CD14-positive monocyte (primary cell): ENCODE measurements at regions not wholly inside any gene's neighbourhood (a gene's known extent, or its start where the extent isn't known, plus 50 kb on each side); places are given as distances from the start of the nearest gene placed in this dataset.

Experiments used
- DNase-seq, 3 donors: peaks; one replicate each; pipeline ENCODE4 v3.0.0-alpha.2; 2011 to 2022
- H2AFZ ChIP-seq: 2 replicates; pipeline ENCODE4 v1.6.0; 2012; ENCODE audit warnings: mild to moderate bottlenecking, low read depth, low read length, inconsistent platforms; ENCODE audit not compliant: insufficient read depth, poor library complexity, severe bottlenecking
- H3K27ac ChIP-seq, 2 donors: 1 replicate in 1 of 2; 2 replicates in 1 of 2; pipeline ENCODE4 v1.5.1; 2012 to 2013; ENCODE audit warnings: low read length in 2 of 2, control low read depth in 1 of 2, inconsistent platforms in 1 of 2, low read depth in 1 of 2, mild to moderate bottlenecking in 1 of 2
- H3K27me3 ChIP-seq, 2 donors: one replicate each; pipeline versions ENCODE4 v1.6.0 to v1.6.1; 2011 to 2013; ENCODE audit warnings: low read length in 2 of 2; ENCODE audit not compliant: control insufficient read depth in 2 of 2, insufficient read depth in 2 of 2
- H3K36me3 ChIP-seq, 2 donors: replicated peaks in 1 of 2; 1 replicate in 1 of 2; 2 replicates in 1 of 2; pipeline versions ENCODE4 v1.5.1 to v1.6.1; 2012 to 2013; ENCODE audit warnings: low read length in 2 of 2, control low read depth in 1 of 2, inconsistent platforms in 1 of 2, mild to moderate bottlenecking in 1 of 2; ENCODE audit not compliant: insufficient read depth in 2 of 2, control insufficient read depth in 1 of 2
- H3K4me1 ChIP-seq, 2 donors: 1 replicate in 1 of 2; 2 replicates in 1 of 2; pipeline versions ENCODE4 v1.5.1 to v1.6.1; 2012 to 2013; ENCODE audit warnings: low read length in 2 of 2, control low read depth in 1 of 2, inconsistent platforms in 1 of 2, mild to moderate bottlenecking in 1 of 2, moderate library complexity in 1 of 2; ENCODE audit not compliant: insufficient read depth in 2 of 2, control insufficient read depth in 1 of 2
- H3K4me2 ChIP-seq: replicated peaks from 2 replicates; pipeline ENCODE3; 2012; ENCODE audit warnings: low read length, moderate library complexity, mild to moderate bottlenecking; ENCODE audit not compliant: poor library complexity, severe bottlenecking; ENCODE audit errors: extremely low read depth
- H3K4me3 ChIP-seq, 3 experiments: fragments of 200-600 bp in 1 of 3; sonication (generic) in 1 of 3; replicated peaks in 1 of 3; 1 replicate in 2 of 3; 2 replicates in 1 of 3; pipeline ENCODE4 v1.5.1; 2011 to 2013; ENCODE audit warnings: low read length in 3 of 3, mild to moderate bottlenecking in 3 of 3, control low read depth in 2 of 3, low read depth in 2 of 3, inconsistent platforms in 1 of 3, moderate library complexity in 1 of 3
- H3K79me2 ChIP-seq: 2 replicates; pipeline ENCODE4 v1.6.0; 2012; ENCODE audit warnings: mild to moderate bottlenecking, control low read depth, inconsistent platforms, low read length, moderate library complexity; ENCODE audit not compliant: insufficient read depth
- H3K9ac ChIP-seq: 2 replicates; pipeline ENCODE4 v1.6.0; 2017; ENCODE audit warnings: low read length, mild to moderate bottlenecking; ENCODE audit not compliant: insufficient read depth, poor library complexity, severe bottlenecking
- H3K9me3 ChIP-seq, 2 donors: replicated peaks in 1 of 2; 1 replicate in 1 of 2; 2 replicates in 1 of 2; pipeline versions ENCODE4 v1.5.1 to v1.6.1; 2012 to 2013; ENCODE audit warnings: low read length in 2 of 2, control low read depth in 1 of 2; ENCODE audit not compliant: control insufficient read depth in 1 of 2, insufficient read depth in 1 of 2
- H4K20me1 ChIP-seq: 2 replicates; pipeline ENCODE4 v1.6.0; 2012; ENCODE audit warnings: mild to moderate bottlenecking, low read length, control low read depth, moderate library complexity; ENCODE audit not compliant: insufficient read depth
- H3K27ac Mint-ChIP-seq, 7 donors: one replicate each; pipeline ENCODE4 v1.8.0; 2020; ENCODE audit warnings: mild to moderate bottlenecking in 7 of 7, mixed read lengths in 7 of 7, moderate library complexity in 6 of 7, inconsistent platforms in 2 of 7
- H3K27me3 Mint-ChIP-seq, 3 donors: one replicate each; pipeline ENCODE4 v1.8.0; 2021 to 2022; ENCODE audit warnings: low read depth in 3 of 3, mild to moderate bottlenecking in 3 of 3, mixed read lengths in 3 of 3, moderate library complexity in 3 of 3, inconsistent platforms in 1 of 3
- H3K36me3 Mint-ChIP-seq, 2 donors: one replicate each; pipeline ENCODE4 v1.8.0; 2020; ENCODE audit warnings: mixed read lengths in 2 of 2, inconsistent platforms in 1 of 2, mild to moderate bottlenecking in 1 of 2
- H3K4me1 Mint-ChIP-seq: one replicate; pipeline ENCODE4 v1.8.0; 2020; ENCODE audit warnings: mild to moderate bottlenecking, mixed read lengths
- H3K4me3 Mint-ChIP-seq, 2 donors: one replicate each; pipeline ENCODE4 v1.8.0; 2020; ENCODE audit warnings: mild to moderate bottlenecking in 2 of 2, mixed read lengths in 2 of 2, moderate library complexity in 1 of 2
- H3K9me3 Mint-ChIP-seq, 7 donors: one replicate each; pipeline ENCODE4 v1.8.0; 2020 to 2022; ENCODE audit warnings: mixed read lengths in 7 of 7, mild to moderate bottlenecking in 6 of 7, moderate library complexity in 6 of 7, inconsistent platforms in 2 of 7
- WGBS: methylation state at CpG from one replicate; pipeline ENCODE4 v1.1.5; 2013; ENCODE audit warnings: missing lambda C conversion rate; ENCODE audit not compliant: insufficient coverage; 5-methylcytosine and 5-hydroxymethylcytosine counted together
- intact Hi-C, 2 donors: fragments of 100-400 bp; cut with micrococcal nuclease; formaldehyde crosslinking; loops; one replicate each; pipeline versions ENCODE4 v1.15.0 to v1.15.1; 2023
- TF ChIP-seq, protein P1 (sequence below): fragments of 200-600 bp; IDR thresholded peaks from one replicate; pipeline ENCODE4 v1.8.0; 2022; ENCODE audit warnings: antibody characterized with exemption, mild to moderate bottlenecking

DNA sequence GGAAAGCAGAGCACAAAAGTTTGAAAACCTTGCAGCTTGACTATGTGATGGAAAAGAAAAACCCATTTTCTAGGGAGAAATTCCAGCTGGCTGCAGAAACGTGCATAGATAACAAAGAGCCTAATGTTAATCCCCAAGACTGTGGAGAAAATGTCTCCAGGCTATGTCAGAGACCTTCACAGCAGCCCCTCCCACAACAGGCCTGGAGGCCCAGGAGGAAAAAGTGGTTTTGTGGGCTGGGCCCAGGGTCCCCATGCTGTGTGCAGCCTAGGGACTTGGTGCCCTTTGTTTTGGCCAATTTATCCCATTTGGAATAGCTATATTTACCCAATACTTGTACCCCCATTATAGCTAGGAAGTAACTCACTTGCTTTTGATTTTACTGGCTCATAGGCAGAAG, 484.1 kb upstream of the HTR1E start:
- H3K79me2 ChIP-seq = no peaks in the 10 kb centered on the region
- no peak overlapping the region for H3K27ac ChIP-seq
- no peak overlapping the region for H3K27ac Mint-ChIP-seq
- no peaks in the 10 kb centered on the region for H3K4me1 ChIP-seq
- no peaks in the 10 kb centered on the region for H3K36me3 Mint-ChIP-seq
- no CpG with 5 or more reads among the region's 1 CpG for WGBS
- no peak overlapping the region for H3K9ac ChIP-seq
- no peak overlapping the region for H3K4me2 ChIP-seq
- H4K20me1 ChIP-seq = no peaks in the 10 kb centered on the region
- no peaks in the 10 kb centered on the region for H3K4me1 Mint-ChIP-seq
- H2AFZ ChIP-seq = no peak overlapping the region
- TF ChIP-seq, protein P1, sequence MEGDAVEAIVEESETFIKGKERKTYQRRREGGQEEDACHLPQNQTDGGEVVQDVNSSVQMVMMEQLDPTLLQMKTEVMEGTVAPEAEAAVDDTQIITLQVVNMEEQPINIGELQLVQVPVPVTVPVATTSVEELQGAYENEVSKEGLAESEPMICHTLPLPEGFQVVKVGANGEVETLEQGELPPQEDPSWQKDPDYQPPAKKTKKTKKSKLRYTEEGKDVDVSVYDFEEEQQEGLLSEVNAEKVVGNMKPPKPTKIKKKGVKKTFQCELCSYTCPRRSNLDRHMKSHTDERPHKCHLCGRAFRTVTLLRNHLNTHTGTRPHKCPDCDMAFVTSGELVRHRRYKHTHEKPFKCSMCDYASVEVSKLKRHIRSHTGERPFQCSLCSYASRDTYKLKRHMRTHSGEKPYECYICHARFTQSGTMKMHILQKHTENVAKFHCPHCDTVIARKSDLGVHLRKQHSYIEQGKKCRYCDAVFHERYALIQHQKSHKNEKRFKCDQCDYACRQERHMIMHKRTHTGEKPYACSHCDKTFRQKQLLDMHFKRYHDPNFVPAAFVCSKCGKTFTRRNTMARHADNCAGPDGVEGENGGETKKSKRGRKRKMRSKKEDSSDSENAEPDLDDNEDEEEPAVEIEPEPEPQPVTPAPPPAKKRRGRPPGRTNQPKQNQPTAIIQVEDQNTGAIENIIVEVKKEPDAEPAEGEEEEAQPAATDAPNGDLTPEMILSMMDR = no peak
- H3K4me3 ChIP-seq = no peak overlapping the region
- peaks cover 8 to 19% (median 10%) of the 10 kb centered on the region in 7 donors for H3K9me3 Mint-ChIP-seq
- DNase-seq = no peak
- intact Hi-C loops = no loop called here
- H3K27me3 ChIP-seq = no peaks in the 10 kb centered on the region
- H3K4me3 Mint-ChIP-seq = no peak overlapping the region
- H3K27me3 Mint-ChIP-seq = no peaks in the 10 kb centered on the region
- H3K36me3 ChIP-seq = no peaks in the 10 kb centered on the region
- peaks cover 7 to 30% of the 10 kb centered on the region in 2 donors for H3K9me3 ChIP-seq

DNA sequence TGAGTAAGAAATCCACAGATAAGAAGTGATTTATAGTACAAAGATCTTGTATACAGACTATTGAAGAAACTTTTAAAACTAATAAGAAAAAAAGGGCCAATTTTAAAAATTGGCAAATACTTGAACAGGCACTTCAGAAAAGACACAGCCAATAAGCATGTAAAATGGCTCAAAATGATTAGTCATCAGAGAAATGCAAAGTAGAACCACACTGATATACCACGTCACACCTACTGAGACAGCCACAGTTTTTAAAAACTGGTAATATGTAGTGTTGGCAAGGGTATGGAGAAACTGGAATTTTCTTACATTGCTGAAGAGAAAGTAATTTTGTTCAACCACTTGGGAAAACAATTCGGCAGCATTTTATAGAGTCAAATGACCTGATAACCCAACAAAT, 488.9 kb upstream of the HTR1E start:
- no peak overlapping the region for H3K4me3 ChIP-seq
- intact Hi-C loops = no loop called here
- no peaks in the 10 kb centered on the region for H4K20me1 ChIP-seq
- no peak overlapping the region for H3K4me2 ChIP-seq
- no peaks in the 10 kb centered on the region for H3K4me1 ChIP-seq
- H3K9me3 ChIP-seq = peaks cover 12 to 21% of the 10 kb centered on the region in 2 donors
- H3K36me3 ChIP-seq = no peaks in the 10 kb centered on the region
- no peaks in the 10 kb centered on the region for H3K4me1 Mint-ChIP-seq
- no peaks in the 10 kb centered on the region for H3K36me3 Mint-ChIP-seq
- H3K9ac ChIP-seq = no peak overlapping the region
- H2AFZ ChIP-seq = no peak overlapping the region
- H3K27me3 Mint-ChIP-seq = no peaks in the 10 kb centered on the region
- H3K79me2 ChIP-seq = no peaks in the 10 kb centered on the region
- peaks cover 10 to 15% (median 12%) of the 10 kb centered on the region in 7 donors for H3K9me3 Mint-ChIP-seq
- no CpG with 5 or more reads among the region's 2 CpGs for WGBS
- H3K27ac ChIP-seq = no peak overlapping the region
- H3K27me3 ChIP-seq = no peaks in the 10 kb centered on the region
- no peak overlapping the region for H3K27ac Mint-ChIP-seq
- TF ChIP-seq, protein P1 = no peak
- no peak overlapping the region for H3K4me3 Mint-ChIP-seq
- no peak for DNase-seq
